ENCODE measurements at regions not wholly inside any gene's neighbourhood (a gene's known extent, or its start where the extent isn't known, plus 50 kb on each side); places are given as distances from the start of the nearest gene placed in this dataset.
"Not testable (repeated sequence)": the region's sequence is repeated elsewhere in the genome, so short reads cannot be mapped to it uniquely, and the experiment has no call there.

GRCh38 chr1:30361890-30362602, 361.3 kb downstream of the MATN1 start:
- TF ChIP-seq CTCF (IDR thresholded peaks at IDR 0.05; ENCODE audit: insufficient read depth, low read depth, low read length); EZH2 (IDR thresholded peaks at IDR 0.05; ENCODE audit: insufficient read depth, low read length): not testable (repeated sequence)
